Smooth muscle cell (in vitro differentiated cells): ENCODE measurements at regions not wholly inside any gene's neighbourhood (a gene's known extent, or its start where the extent isn't known, plus 50 kb on each side); places are given as distances from the start of the nearest gene placed in this dataset.

Source experiments
- DNase-seq: peaks from one replicate; lab custom pipeline; 2025; ENCODE audit not compliant: unreplicated experiment; lab: John Stamatoyannopoulos, UW
- H2AFZ ChIP-seq: fragments of 200-600 bp; sonication (generic); 2 replicates; pipeline ENCODE4 v1.6.0; 2016; ENCODE audit warnings: antibody characterized with exemption, low read depth, mild to moderate bottlenecking
- H3F3A ChIP-seq: fragments of 200-600 bp; sonication (generic); 2 replicates; pipeline ENCODE4 v1.6.0; 2017; ENCODE audit warnings: antibody characterized with exemption, low read depth
- H3K27ac ChIP-seq: fragments of 200-600 bp; sonication (generic); 2 replicates; pipeline ENCODE4 v1.5.1; 2016; ENCODE audit warnings: low read depth, mild to moderate bottlenecking
- H3K27me3 ChIP-seq: fragments of 200-600 bp; sonication (generic); 2 replicates; pipeline ENCODE4 v1.6.1; 2016; ENCODE audit warnings: low read depth, mild to moderate bottlenecking
- H3K36me3 ChIP-seq: fragments of 200-600 bp; sonication (generic); 2 replicates; pipeline ENCODE4 v1.5.1; 2016; ENCODE audit warnings: low read depth
- H3K4me1 ChIP-seq: fragments of 200-600 bp; sonication (generic); 2 replicates; pipeline ENCODE4 v1.5.1; 2016; ENCODE audit warnings: low read depth
- H3K4me2 ChIP-seq: fragments of 200-600 bp; sonication (generic); 2 replicates; pipeline ENCODE4 v1.6.0; 2016; ENCODE audit warnings: mild to moderate bottlenecking
- H3K4me3 ChIP-seq: fragments of 200-600 bp; sonication (generic); 2 replicates; pipeline ENCODE4 v1.5.1; 2016; ENCODE audit warnings: mild to moderate bottlenecking
- H3K79me2 ChIP-seq: fragments of 200-600 bp; sonication (generic); 2 replicates; pipeline ENCODE4 v1.6.0; 2016; ENCODE audit warnings: low read depth, mild to moderate bottlenecking
- H3K9ac ChIP-seq: fragments of 200-600 bp; sonication (generic); 2 replicates; pipeline ENCODE4 v1.6.0; 2016; ENCODE audit warnings: low read depth
- H3K9me3 ChIP-seq: fragments of 200-600 bp; sonication (generic); replicated peaks from 2 replicates; pipeline ENCODE4 v1.5.1; 2016; ENCODE audit warnings: low read depth
- H4K20me1 ChIP-seq: fragments of 200-600 bp; sonication (generic); 2 replicates; pipeline ENCODE4 v1.6.0; 2016; ENCODE audit warnings: low read depth
- CTCF ChIP-seq: fragments of 200-600 bp; sonication (generic); IDR thresholded peaks from 2 replicates; pipeline ENCODE4 v1.5.1; 2017; ENCODE audit warnings: borderline replicate concordance, mild to moderate bottlenecking, antibody characterized with exemption; ENCODE audit not compliant: insufficient read depth, poor library complexity, severe bottlenecking
- WGBS: methylation state at CpG from one replicate; pipeline ENCODE4 v1.1.7; 2016; ENCODE audit warnings: low lambda C conversion rate; 5-methylcytosine and 5-hydroxymethylcytosine counted together

- peak overlapping the region; percentile 56 for H3K4me2 ChIP-seq
- peak overlapping the region; percentile 35 for H2AFZ ChIP-seq
- H4K20me1 ChIP-seq = no peaks in the 10 kb centered on the region
- no peaks in the 10 kb centered on the region for H3F3A ChIP-seq
- H3K9ac ChIP-seq = no peak overlapping the region
- H3K27me3 ChIP-seq = no peaks in the 10 kb centered on the region
- H3K4me3 ChIP-seq = no peak overlapping the region
- H3K9me3 ChIP-seq = no peaks in the 10 kb centered on the region
- H3K4me1 ChIP-seq = no peaks in the 10 kb centered on the region
- H3K79me2 ChIP-seq = no peaks in the 10 kb centered on the region
- 13% methylated on average over 2 of the region's 2 CpGs for WGBS
- DNase-seq = no peak
- TF ChIP-seq CTCF = no peak
- peak overlapping the region; percentile 87 for H3K27ac ChIP-seq
- no peaks in the 10 kb centered on the region for H3K36me3 ChIP-seq
Measured at GRCh38 chr10:58023341-58024073, 244.2 kb downstream of the IPMK start.

DNA sequence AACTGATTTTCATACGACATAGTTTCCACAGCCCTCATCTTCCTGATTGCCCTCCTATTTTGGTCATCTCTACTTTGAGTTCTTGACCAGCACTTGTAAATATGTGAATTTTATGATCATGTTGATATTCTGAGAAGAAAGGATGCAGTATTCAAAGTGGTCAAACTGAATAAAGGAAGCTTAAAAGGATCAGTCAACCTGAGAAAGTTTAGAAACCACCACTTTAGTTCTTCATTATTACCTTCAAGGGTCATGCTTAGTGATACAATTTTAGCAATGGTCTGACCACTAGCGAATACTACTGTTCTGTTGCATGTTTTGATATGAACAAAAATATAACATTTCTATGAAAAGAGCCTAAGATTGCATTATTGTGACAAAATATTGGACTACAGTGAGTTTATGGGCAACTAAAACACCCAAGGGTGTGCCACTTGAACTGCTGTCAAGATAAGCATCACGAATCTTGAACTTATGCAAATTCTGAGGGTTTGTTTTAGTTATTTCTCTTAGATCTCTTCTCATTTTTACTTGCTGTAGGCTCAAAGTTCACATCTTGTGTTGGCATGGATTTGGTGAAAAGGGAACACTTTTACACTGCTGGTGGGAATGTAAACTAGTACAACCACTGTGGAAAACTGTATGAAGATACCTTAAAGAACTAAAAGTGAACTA, 247.7 kb downstream of the IPMK start:
- H4K20me1 ChIP-seq = no peaks in the 10 kb centered on the region
- H3F3A ChIP-seq = no peaks in the 10 kb centered on the region
- no peaks in the 10 kb centered on the region for H3K9me3 ChIP-seq
- TF ChIP-seq CTCF = no peak
- no peak overlapping the region for H3K4me2 ChIP-seq
- H3K27ac ChIP-seq = no peak overlapping the region
- no peaks in the 10 kb centered on the region for H3K79me2 ChIP-seq
- DNase-seq = no peak
- no peaks in the 10 kb centered on the region for H3K27me3 ChIP-seq
- no peak overlapping the region for H2AFZ ChIP-seq
- H3K4me1 ChIP-seq = no peaks in the 10 kb centered on the region
- 90% methylated on average over 3 of the region's 3 CpGs for WGBS
- H3K4me3 ChIP-seq = no peak overlapping the region
- H3K9ac ChIP-seq = no peak overlapping the region
- no peaks in the 10 kb centered on the region for H3K36me3 ChIP-seq

DNA sequence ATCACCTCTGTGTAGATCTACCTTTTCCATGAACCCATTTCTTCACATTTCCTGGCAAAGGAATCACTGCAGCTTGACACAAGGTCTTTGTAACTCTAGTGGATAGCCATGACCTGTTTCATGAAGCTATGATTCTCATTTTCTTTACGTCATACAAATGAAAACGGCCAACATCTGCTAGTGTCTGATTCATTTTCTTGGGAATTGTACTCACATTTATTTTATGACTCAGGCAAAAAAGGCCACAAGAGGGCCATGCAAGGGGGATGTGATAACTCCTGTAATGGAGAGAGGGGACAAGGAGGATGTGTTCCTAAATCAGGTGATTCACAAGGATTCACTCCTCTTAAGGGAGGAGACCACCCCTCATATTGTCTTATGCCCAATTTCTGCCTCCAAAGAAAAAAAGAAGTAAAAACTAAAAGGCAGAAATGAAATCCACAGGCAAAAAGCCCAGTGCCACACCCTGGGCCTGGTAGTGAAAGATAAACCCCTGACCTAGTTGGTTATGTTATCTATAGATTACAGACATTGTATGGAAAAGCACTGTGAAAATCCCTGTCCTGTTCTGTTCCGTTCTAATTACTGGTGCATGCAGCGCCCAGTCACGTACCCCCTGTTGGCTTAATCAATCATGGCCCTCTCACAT, 249.9 kb downstream of the IPMK start:
- Histone ChIP-seq H2AFZ (no peak overlapping the region), H3F3A (no peaks in the 10 kb centered on the region), H3K79me2 (no peaks in the 10 kb centered on the region), H3K36me3 (no peaks in the 10 kb centered on the region), H4K20me1 (no peaks in the 10 kb centered on the region), H3K27ac (no peak overlapping the region), H3K9me3 (no peaks in the 10 kb centered on the region), H3K4me3 (no peak overlapping the region), H3K4me1 (no peaks in the 10 kb centered on the region), H3K9ac (no peak overlapping the region), H3K4me2 (no peak overlapping the region), H3K27me3 (no peaks in the 10 kb centered on the region)
- no peak for DNase-seq
- WGBS = 89% methylated on average over 5 of the region's 5 CpGs
- TF ChIP-seq CTCF = no peak
